Activated T-cell treated with anti-CD3 and anti-CD28 coated beads, Interleukin-2, amount 50 U/mL, for 48 hours (primary cell): ENCODE measurements at regions not wholly inside any gene's neighbourhood (a gene's known extent, or its start where the extent isn't known, plus 50 kb on each side); places are given as distances from the start of the nearest gene placed in this dataset.

Experiments
- DNase-seq, 2 experiments: peaks; one replicate each; pipeline ENCODE4 v3.0.0-alpha.2; 2020

GRCh38 chr2:64344999-64345576, 108.9 kb upstream of the LGALSL start:
- DNase-seq, result no peak

- DNase-seq, result no peak
Measured at GRCh38 chr2:64345998-64346397, 108.0 kb upstream of the LGALSL start.

GRCh38 chr2:64348386-64349130, 105.4 kb upstream of the LGALSL start:
- DNase-seq, result no peak

GRCh38 chr2:64349131-64349530, 104.8 kb upstream of the LGALSL start:
- no peak for DNase-seq

- DNase-seq, result no peak
Measured at GRCh38 chr2:64350996-64351395, 103.0 kb upstream of the LGALSL start.

DNA sequence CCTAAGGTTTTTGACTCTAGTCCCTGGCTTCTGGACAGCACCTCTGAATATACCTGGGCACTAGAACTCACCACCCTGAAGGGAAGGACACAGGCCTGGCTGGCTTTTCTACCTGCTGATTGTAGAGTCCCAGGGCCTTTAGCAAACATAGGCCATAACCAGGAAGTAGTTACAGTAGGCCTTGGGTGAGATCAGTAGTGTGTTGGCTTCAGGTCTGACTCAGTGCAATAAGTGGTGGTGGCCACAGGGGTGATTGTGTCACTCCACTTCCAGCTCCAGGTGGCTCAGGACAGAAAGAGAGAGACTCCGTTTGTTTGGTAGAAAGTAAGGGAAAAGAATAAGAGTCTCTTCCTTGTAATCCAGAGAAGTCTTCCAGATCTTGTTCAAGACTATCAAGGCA, 101.7 kb upstream of the LGALSL start:
- DNase-seq, result no peak

- DNase-seq, result no peak
Measured at GRCh38 chr2:64354857-64355680, 98.9 kb upstream of the LGALSL start.

GRCh38 chr2:64356906-64357305, 97.1 kb upstream of the LGALSL start:
- DNase-seq, result no peak

GRCh38 chr2:64359171-64359891, 94.6 kb upstream of the LGALSL start:
- no peak for DNase-seq

GRCh38 chr2:64359892-64360657, 93.9 kb upstream of the LGALSL start:
- peak; percentile 76 to 82 for DNase-seq

- no peak for DNase-seq
Measured at GRCh38 chr2:64361151-64361938, 92.6 kb upstream of the LGALSL start.

DNA sequence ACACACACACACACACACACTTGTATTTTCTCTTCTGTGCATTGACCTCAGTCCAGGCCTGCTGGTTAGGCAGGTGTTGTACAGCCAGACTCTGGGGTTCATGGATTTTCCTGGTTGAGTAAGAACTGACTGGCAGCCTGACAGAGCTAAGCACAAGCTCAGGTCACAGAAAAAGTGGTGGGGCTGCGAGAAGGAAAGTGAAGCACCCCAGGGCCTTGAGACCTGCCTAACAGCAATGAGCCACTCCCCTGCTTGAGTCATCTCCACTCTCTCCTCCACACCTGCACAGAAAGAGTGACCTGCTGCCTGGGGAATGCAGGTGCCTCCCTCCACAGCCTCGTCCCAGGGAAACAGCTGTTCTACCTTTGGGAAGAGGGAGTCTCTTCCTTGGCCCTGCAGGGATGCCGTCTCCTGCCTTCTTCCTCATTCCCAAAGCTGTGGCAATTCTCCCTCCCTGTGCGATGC, 91.4 kb upstream of the LGALSL start:
- DNase-seq, result no peak

GRCh38 chr2:64363140-64363539, 90.8 kb upstream of the LGALSL start:
- DNase-seq, result no peak

DNA sequence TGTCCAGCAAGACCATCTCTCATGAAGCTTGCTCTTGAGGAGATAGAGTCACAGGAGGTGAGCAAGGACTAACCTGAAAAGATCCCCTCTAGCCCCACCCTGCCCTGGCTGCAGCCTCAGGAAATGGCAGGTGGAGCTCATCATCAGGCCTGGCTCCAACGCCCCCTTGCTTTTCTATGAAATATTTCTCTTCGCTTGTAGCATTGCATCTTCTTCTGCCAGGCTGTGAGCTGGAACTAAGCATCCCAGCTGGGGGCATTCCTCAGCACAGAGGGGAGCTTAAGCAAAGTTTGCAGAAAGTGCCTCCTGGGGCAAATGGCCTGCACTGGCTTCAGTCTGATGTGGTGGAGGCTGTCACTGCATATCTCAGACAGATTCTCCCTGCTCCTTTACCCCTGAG, 90.1 kb upstream of the LGALSL start:
- no peak for DNase-seq

- no peak for DNase-seq
Measured at GRCh38 chr2:64367444-64368232, 86.3 kb upstream of the LGALSL start.

DNA sequence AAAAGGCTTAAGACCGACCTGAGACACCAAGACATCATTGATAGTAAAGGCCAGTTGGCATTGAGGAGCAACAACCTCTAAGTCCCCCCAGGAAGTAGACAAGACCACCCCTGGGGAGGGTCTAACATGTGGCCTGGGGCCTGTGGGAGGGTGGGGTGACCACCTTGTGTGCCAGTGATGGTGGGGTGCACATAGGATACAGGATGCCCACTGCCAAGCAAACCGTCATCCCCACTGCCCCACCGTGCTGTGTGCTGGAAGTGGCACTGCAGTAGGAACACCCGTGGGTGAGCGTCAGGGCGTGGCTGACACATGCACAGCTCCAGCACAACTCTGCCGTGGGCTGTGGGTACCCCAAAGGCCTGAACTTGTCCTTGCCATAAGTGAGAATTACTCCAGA, 84.3 kb upstream of the LGALSL start:
- no peak for DNase-seq

DNA sequence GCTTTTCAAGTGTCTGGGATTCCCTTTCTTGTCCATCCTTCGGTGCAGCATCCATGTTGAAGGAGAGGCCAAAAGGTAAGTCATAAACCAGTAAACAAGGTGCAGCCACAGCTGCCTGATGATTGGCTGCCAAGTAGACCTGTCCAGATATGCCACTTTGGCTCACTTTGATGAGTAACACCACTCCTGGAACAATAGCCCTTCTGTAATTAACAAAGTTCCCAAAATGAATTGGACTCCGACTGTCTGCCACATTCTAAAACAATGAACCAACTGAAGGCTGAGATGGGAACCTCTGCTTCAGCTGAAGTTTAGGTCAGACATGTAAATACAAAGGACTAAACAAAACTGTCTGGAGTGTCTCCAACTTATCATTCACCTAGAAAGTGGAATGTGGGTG, 82.2 kb upstream of the LGALSL start:
- no peak for DNase-seq

GRCh38 chr2:64374686-64375085, 79.3 kb upstream of the LGALSL start:
- DNase-seq, result no peak

DNA sequence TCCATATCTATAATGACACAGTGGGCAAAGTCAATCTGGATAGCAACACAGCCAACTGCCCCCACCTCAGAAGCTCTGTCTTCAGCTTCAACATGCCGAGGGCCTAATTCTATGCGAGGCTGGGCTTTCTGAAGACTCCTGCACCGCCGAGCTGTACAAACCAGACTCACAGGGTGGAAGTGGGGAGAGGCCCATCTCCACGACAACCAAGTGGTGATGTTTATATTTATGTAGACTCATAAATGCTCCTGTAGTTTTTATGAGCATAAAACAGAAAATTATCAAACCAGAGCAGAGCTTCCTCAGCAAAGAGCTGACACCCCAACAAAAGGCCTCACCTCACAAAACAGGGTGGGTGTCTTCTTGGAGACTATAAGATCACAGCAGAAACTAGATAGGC, 77.0 kb upstream of the LGALSL start:
- no peak for DNase-seq

- no peak for DNase-seq
Measured at GRCh38 chr2:64379186-64379585, 74.8 kb upstream of the LGALSL start.
